GM12878 (cell line): ENCODE measurements at regions not wholly inside any gene's neighbourhood (a gene's known extent, or its start where the extent isn't known, plus 50 kb on each side); places are given as distances from the start of the nearest gene placed in this dataset.

Experiments
- ATAC-seq: fragments of 200-7000 bp; cut with Tn5 transposase; 3 replicates; pipeline ENCODE4 v1.9.1; 2020; ENCODE audit warnings: mild to moderate bottlenecking, moderate library complexity
- BruUV-seq: library from RNA; stranded (reverse); fragments of 400-500 nt; replicated peaks from 2 replicates; lab custom pipeline; 2021; lab: Mats Ljungman, UMichigan
- CTCF ChIA-PET: fragments of 300-600 bp; sonication (Branson Sonifier 250); formaldehyde crosslinking; extraction: SDS; loops from one replicate; lab custom pipeline; 2021; ENCODE audit warnings: inconsistent platforms; lab: Yijun Ruan, JAX
- POLR2A ChIA-PET: fragments of 350-600 bp; formaldehyde crosslinking; extraction: SDS; loops from one replicate; lab custom pipeline; 2021; ENCODE audit warnings: inconsistent platforms; lab: Charles Lee
- RAD21 ChIA-PET: fragments of 300-600 bp; sonication (Branson Sonifier 250); formaldehyde crosslinking; loops from one replicate; lab custom pipeline; 2023; ENCODE audit warnings: antibody characterized with exemption; ENCODE audit not compliant: unreplicated experiment; lab: Charles Lee
- SMC1A ChIA-PET: fragments of 300-600 bp; sonication (Branson Sonifier 250); formaldehyde crosslinking; loops from one replicate; lab custom pipeline; 2023; ENCODE audit not compliant: unreplicated experiment, uncharacterized antibody; lab: Charles Lee
- DNase-seq: peaks from one replicate; pipeline ENCODE4 v3.0.0-alpha.2; 2011; ENCODE audit warnings: low read depth, low spot score
- FAIRE-seq: peaks from 3 replicates; lab custom pipeline; 2011; peaks lifted over from hg19 to GRCh38; lab: Jason Lieb, UNC
- H2AFZ ChIP-seq: 2 replicates; pipeline ENCODE4 v1.6.0; 2011; ENCODE audit warnings: low read depth, low read length, control low read depth; ENCODE audit not compliant: control insufficient read depth
- H3K27ac ChIP-seq: 2 replicates; pipeline ENCODE4 v1.5.1; 2011; ENCODE audit warnings: control low read depth; ENCODE audit not compliant: control insufficient read depth, insufficient read depth
- H3K27me3 ChIP-seq, 2 experiments: replicated peaks in 1 of 2; 2 replicates each; pipeline versions ENCODE4 v1.6.0 to v1.6.1; 2011; ENCODE audit warnings: low read length in 1 of 2; ENCODE audit not compliant: control insufficient read depth in 2 of 2, insufficient read depth in 2 of 2
- H3K36me3 ChIP-seq, 2 experiments: 2 replicates each; pipeline ENCODE4 v1.5.1; 2011; ENCODE audit warnings: low read length in 1 of 2; ENCODE audit not compliant: control insufficient read depth in 2 of 2, insufficient read depth in 2 of 2
- H3K4me1 ChIP-seq: 2 replicates; pipeline ENCODE4 v1.6.1; 2011; ENCODE audit warnings: mild to moderate bottlenecking, low read length, moderate library complexity, mixed read lengths; ENCODE audit not compliant: control insufficient read depth, insufficient read depth
- H3K4me2 ChIP-seq: 2 replicates; pipeline ENCODE4 v1.6.0; 2011; ENCODE audit warnings: control low read depth; ENCODE audit not compliant: control insufficient read depth, insufficient read depth
- H3K4me3 ChIP-seq: fragments of 200-600 bp; sonication (generic); 2 replicates; pipeline ENCODE4 v1.5.1; 2016
- H3K79me2 ChIP-seq: 2 replicates; pipeline ENCODE4 v1.6.0; 2011; ENCODE audit warnings: low read length; ENCODE audit not compliant: control insufficient read depth, insufficient read depth
- H3K9ac ChIP-seq: 2 replicates; pipeline ENCODE4 v1.8.0; 2011; ENCODE audit warnings: low read length, control low read depth, mixed read lengths; ENCODE audit not compliant: control insufficient read depth, insufficient read depth
- H3K9me3 ChIP-seq: replicated peaks from 3 replicates; pipeline ENCODE4 v1.5.1; 2011; ENCODE audit warnings: mild to moderate bottlenecking, low read length; ENCODE audit not compliant: control insufficient read depth, insufficient read depth
- H4K20me1 ChIP-seq: 2 replicates; pipeline ENCODE4 v1.6.0; 2011; ENCODE audit not compliant: control insufficient read depth, insufficient read depth
- BACH1 ChIP-seq: fragments of 450-650 bp; IDR thresholded peaks from 2 replicates; pipeline ENCODE4 v1.6.1; 2017; ENCODE audit warnings: mild to moderate bottlenecking, borderline replicate concordance
- CBX5 ChIP-seq: sonication (generic); IDR thresholded peaks from 2 replicates; pipeline ENCODE4 v1.6.1; 2016; ENCODE audit warnings: low read depth, moderate library complexity, mild to moderate bottlenecking, inconsistent platforms
- GATAD2B ChIP-seq: fragments of 450-650 bp; conservative IDR thresholded peaks from 2 replicates; pipeline ENCODE4 v1.6.1; 2017; ENCODE audit warnings: low read depth, mild to moderate bottlenecking, moderate library complexity
- HDAC6 ChIP-seq: fragments of 200-600 bp; sonication (generic); IDR thresholded peaks from one replicate; pipeline ENCODE4 v1.8.0; 2017; ENCODE audit warnings: antibody characterized with exemption; ENCODE audit not compliant: unreplicated experiment
- IRF4 ChIP-seq: IDR thresholded peaks from 2 replicates; pipeline ENCODE4 v1.6.1; 2011; ENCODE audit warnings: low read depth, low read length
- KAT2A ChIP-seq: conservative IDR thresholded peaks from 2 replicates; pipeline ENCODE4 v1.6.1; 2011; ENCODE audit warnings: low read depth, low read length; ENCODE audit not compliant: control insufficient read depth
- KDM1A ChIP-seq: fragments of 200-600 bp; sonication (generic); IDR thresholded peaks from 2 replicates; pipeline ENCODE4 v1.6.1; 2016; ENCODE audit warnings: borderline replicate concordance
- POU2F2 ChIP-seq: IDR thresholded peaks from 3 replicates; pipeline ENCODE4 v1.6.1; 2011; ENCODE audit warnings: low read depth, mild to moderate bottlenecking, low read length, borderline replicate concordance
- SMAD5 ChIP-seq: IDR thresholded peaks from 2 replicates; pipeline ENCODE4 v1.6.1; 2016; ENCODE audit warnings: antibody characterized with exemption, low read depth
- YBX1 ChIP-seq: fragments of 450-650 bp; IDR thresholded peaks from 2 replicates; pipeline ENCODE4 v1.6.1; 2016; ENCODE audit warnings: antibody characterized with exemption
- ZNF207 ChIP-seq: fragments of 450-650 bp; IDR thresholded peaks from 2 replicates; pipeline ENCODE4 v1.6.1; 2014; ENCODE audit warnings: antibody characterized with exemption, mild to moderate bottlenecking, borderline replicate concordance
- WGBS: methylation state at CpG from one replicate; pipeline ENCODE4 v1.1.6; 2016; ENCODE audit warnings: low lambda C conversion rate; ENCODE audit not compliant: insufficient replicate concordance, insufficient coverage; ENCODE audit errors: missing lambda C conversion rate; 5-methylcytosine and 5-hydroxymethylcytosine counted together
- in situ Hi-C: fragments of 300-500 bp; cut with MboI; formaldehyde crosslinking; loops from 9 replicates; pipeline ENCODE4 v1.14.3; 2018; ENCODE audit warnings: mixed read lengths
- intact Hi-C: fragments of 100-400 bp; cut with micrococcal nuclease; formaldehyde crosslinking; loops from one replicate; pipeline ENCODE4 v1.14.2; 2022; ENCODE audit not compliant: unreplicated experiment
- TF ChIP-seq, protein P1 (sequence below): fragments of 450-650 bp; conservative IDR thresholded peaks from 2 replicates; pipeline ENCODE4 v1.6.1; 2017; ENCODE audit warnings: mild to moderate bottlenecking, moderate library complexity

DNA sequence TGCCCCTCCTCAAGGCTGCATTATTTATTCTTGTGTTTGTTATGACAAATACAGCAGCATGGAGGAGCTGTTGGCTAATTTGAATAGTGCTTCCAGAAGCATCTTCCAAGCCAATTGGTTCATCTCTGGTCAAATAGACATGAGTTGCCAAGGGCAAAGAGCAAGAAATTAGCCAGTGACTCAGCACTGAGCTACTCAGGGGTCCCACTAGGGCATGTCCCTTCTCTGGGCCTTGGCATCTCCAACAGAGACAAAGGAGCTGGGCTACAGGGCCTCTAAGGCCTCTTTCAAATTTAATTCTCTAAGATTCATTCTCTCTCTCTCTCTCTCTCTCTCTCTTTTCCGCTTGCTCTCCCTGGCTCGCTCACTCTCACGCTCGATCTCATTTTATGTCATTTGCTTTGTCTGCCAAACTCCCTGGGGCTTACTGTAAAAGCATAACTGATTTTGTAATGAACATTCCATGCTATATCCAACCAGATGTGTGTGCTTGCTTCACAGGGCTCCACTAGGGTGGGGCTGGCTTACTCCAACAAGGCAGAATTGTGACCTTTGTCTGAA, 86.7 kb upstream of the MAGEA4 start:
- intact Hi-C loops = no loop called here
- 68% methylated on average over 4 of the region's 4 CpGs for WGBS
- Histone ChIP-seq H3K4me3 (no peak overlapping the region), H3K9me3 (no peaks in the 10 kb centered on the region), H3K79me2 (no peaks in the 10 kb centered on the region), H3K9ac (no peak overlapping the region), H3K4me1 (no peaks in the 10 kb centered on the region), H3K4me2 (no peak overlapping the region), H3K27ac (no peak overlapping the region), H3K27me3 (no peaks in the 10 kb centered on the region), H3K36me3 (no peaks in the 10 kb centered on the region), H4K20me1 (no peaks in the 10 kb centered on the region), H2AFZ (no peak overlapping the region)
- TF ChIP-seq HDAC6 = no peak
- no peak for TF ChIP-seq GATAD2B
- no peak for TF ChIP-seq POU2F2
- TF ChIP-seq BACH1 = no peak
- TF ChIP-seq, protein P1, sequence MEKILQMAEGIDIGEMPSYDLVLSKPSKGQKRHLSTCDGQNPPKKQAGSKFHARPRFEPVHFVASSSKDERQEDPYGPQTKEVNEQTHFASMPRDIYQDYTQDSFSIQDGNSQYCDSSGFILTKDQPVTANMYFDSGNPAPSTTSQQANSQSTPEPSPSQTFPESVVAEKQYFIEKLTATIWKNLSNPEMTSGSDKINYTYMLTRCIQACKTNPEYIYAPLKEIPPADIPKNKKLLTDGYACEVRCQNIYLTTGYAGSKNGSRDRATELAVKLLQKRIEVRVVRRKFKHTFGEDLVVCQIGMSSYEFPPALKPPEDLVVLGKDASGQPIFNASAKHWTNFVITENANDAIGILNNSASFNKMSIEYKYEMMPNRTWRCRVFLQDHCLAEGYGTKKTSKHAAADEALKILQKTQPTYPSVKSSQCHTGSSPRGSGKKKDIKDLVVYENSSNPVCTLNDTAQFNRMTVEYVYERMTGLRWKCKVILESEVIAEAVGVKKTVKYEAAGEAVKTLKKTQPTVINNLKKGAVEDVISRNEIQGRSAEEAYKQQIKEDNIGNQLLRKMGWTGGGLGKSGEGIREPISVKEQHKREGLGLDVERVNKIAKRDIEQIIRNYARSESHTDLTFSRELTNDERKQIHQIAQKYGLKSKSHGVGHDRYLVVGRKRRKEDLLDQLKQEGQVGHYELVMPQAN = no peak
- no peak for TF ChIP-seq IRF4
- no peak for TF ChIP-seq KDM1A
- no peak for TF ChIP-seq SMAD5
- TF ChIP-seq KAT2A = no peak
- no peak for TF ChIP-seq ZNF207
- no peak for TF ChIP-seq CBX5
- no peak for TF ChIP-seq YBX1
- RAD21 ChIA-PET = no interaction called here
- SMC1A ChIA-PET = no interaction called here
- ATAC-seq (no peak), FAIRE-seq (no peak), DNase-seq (no peak)
- BruUV-seq = no TSS peak
- CTCF ChIA-PET = interaction anchor here (1.2 kb wide), 1 partner anchor 12 kb away, joined by 3 read pairs; no protein-coding TSS in a partner anchor
- in situ Hi-C loops = no loop called here
- POLR2A ChIA-PET = no interaction called here
